NCI-H1694 treated with DMSO at 0.1 percent for 48 hours (cell line): ENCODE measurements at regions not wholly inside any gene's neighbourhood (a gene's known extent, or its start where the extent isn't known, plus 50 kb on each side); places are given as distances from the start of the nearest gene placed in this dataset.
"Not testable (repeated sequence)": the region's sequence is repeated elsewhere in the genome, so short reads cannot be mapped to it uniquely, and the experiment has no call there.

Experiments used
- DNase-seq: peaks from one replicate; lab custom pipeline; 2025; lab: John Stamatoyannopoulos, UW

GRCh38 chr17:43345515-43345914, 53.3 kb upstream of the ARL4D start:
- not testable (repeated sequence) for DNase-seq

GRCh38 chr17:43344685-43345084, 54.1 kb upstream of the ARL4D start:
- no peak for DNase-seq

- no peak for DNase-seq
Observed at GRCh38 chr17:43342589-43342890, 56.3 kb upstream of the ARL4D start.

- no peak for DNase-seq
Observed at GRCh38 chr17:43341715-43342588, 56.8 kb upstream of the ARL4D start.

GRCh38 chr17:43338886-43339516, 59.8 kb upstream of the ARL4D start:
- peak; percentile 52 for DNase-seq

- no peak for DNase-seq
Observed at GRCh38 chr17:43337684-43338428, 60.9 kb upstream of the ARL4D start.

- no peak for DNase-seq
Observed at GRCh38 chr17:43334738-43335402, 63.9 kb upstream of the ARL4D start.

GRCh38 chr17:43333433-43333943, 65.3 kb upstream of the ARL4D start:
- DNase-seq = no peak

- no peak for DNase-seq
Observed at GRCh38 chr17:43332230-43332629, 66.6 kb upstream of the ARL4D start.

- DNase-seq = no peak
Observed at GRCh38 chr17:43330876-43331639, 67.7 kb upstream of the ARL4D start.

GRCh38 chr17:43329183-43329582, 69.6 kb upstream of the ARL4D start:
- DNase-seq = no peak

- DNase-seq = no peak
Observed at GRCh38 chr17:43328650-43329049, 70.1 kb upstream of the ARL4D start.

- DNase-seq = no peak
Observed at GRCh38 chr17:43327834-43328420, 70.9 kb upstream of the ARL4D start.

GRCh38 chr17:43327421-43327820, 71.4 kb upstream of the ARL4D start:
- DNase-seq = no peak

GRCh38 chr17:43326490-43327275, 72.1 kb upstream of the ARL4D start:
- DNase-seq = no peak

- no peak for DNase-seq
Observed at GRCh38 chr17:43324205-43324893, 74.4 kb upstream of the ARL4D start.

- no peak for DNase-seq
Observed at GRCh38 chr17:43319293-43320124, 79.3 kb upstream of the ARL4D start.

- no peak for DNase-seq
Observed at GRCh38 chr17:43316522-43317142, 82.2 kb upstream of the ARL4D start.
